ENCODE measurements at regions not wholly inside any gene's neighbourhood (a gene's known extent, or its start where the extent isn't known, plus 50 kb on each side); places are given as distances from the start of the nearest gene placed in this dataset.

GRCh38 chr2:38448692-38449410, 71.8 kb upstream of the ATL2 start:
- Mint-ChIP-seq H3K36me3 (ENCODE audit: low read depth) (no peaks in the 10 kb centered on the region), H3K9me3 (no peaks in the 10 kb centered on the region), H3K4me1 (peaks cover 5% of the 10 kb centered on the region), H3K27me3 (peaks cover 3% of the 10 kb centered on the region), H3K4me3 (no peak overlapping the region), H3K27ac (no peak overlapping the region)
- ATAC-seq (replicated peaks), result no peak

GRCh38 chr2:38446906-38447561, 70.0 kb upstream of the ATL2 start:
- no peak for ATAC-seq (replicated peaks)
- H3K4me1 Mint-ChIP-seq, result peaks cover 5% of the 10 kb centered on the region
- peaks cover 8% of the 10 kb centered on the region for H3K27me3 Mint-ChIP-seq
- H3K27ac Mint-ChIP-seq, result no peak overlapping the region
- H3K4me3 Mint-ChIP-seq, result no peak overlapping the region
- H3K9me3 Mint-ChIP-seq, result no peaks in the 10 kb centered on the region
- H3K36me3 Mint-ChIP-seq (ENCODE audit: low read depth), result no peaks in the 10 kb centered on the region

- Mint-ChIP-seq H3K4me1 (peaks cover 5% of the 10 kb centered on the region), H3K36me3 (ENCODE audit: low read depth) (no peaks in the 10 kb centered on the region), H3K9me3 (no peaks in the 10 kb centered on the region), H3K4me3 (no peak overlapping the region), H3K27me3 (peaks cover 13% of the 10 kb centered on the region), H3K27ac (no peak overlapping the region)
- ATAC-seq (replicated peaks), result no peak
These were observed 69.3 kb upstream of the ATL2 start for GRCh38 chr2:38446418-38446817.

GRCh38 chr2:38444247-38444646, 67.2 kb upstream of the ATL2 start:
- peaks cover 5% of the 10 kb centered on the region for H3K4me1 Mint-ChIP-seq
- H3K9me3 Mint-ChIP-seq, result no peaks in the 10 kb centered on the region
- no peak overlapping the region for H3K4me3 Mint-ChIP-seq
- ATAC-seq (replicated peaks), result no peak
- H3K36me3 Mint-ChIP-seq (ENCODE audit: low read depth), result no peaks in the 10 kb centered on the region
- H3K27me3 Mint-ChIP-seq, result peaks cover 22% of the 10 kb centered on the region
- H3K27ac Mint-ChIP-seq, result no peak overlapping the region

- no peaks in the 10 kb centered on the region for H3K9me3 Mint-ChIP-seq
- H3K4me1 Mint-ChIP-seq, result peaks cover 11% of the 10 kb centered on the region
- H3K36me3 Mint-ChIP-seq (ENCODE audit: low read depth), result no peaks in the 10 kb centered on the region
- no peak overlapping the region for H3K4me3 Mint-ChIP-seq
- no peak for ATAC-seq (replicated peaks)
- peaks cover 24% of the 10 kb centered on the region for H3K27me3 Mint-ChIP-seq
- H3K27ac Mint-ChIP-seq, result no peak overlapping the region
These were observed 65.8 kb upstream of the ATL2 start for GRCh38 chr2:38442643-38443541.

- Mint-ChIP-seq H3K9me3 (no peaks in the 10 kb centered on the region), H3K27ac (no peak overlapping the region), H3K4me1 (peaks cover 11% of the 10 kb centered on the region), H3K4me3 (no peak overlapping the region), H3K36me3 (ENCODE audit: low read depth) (no peaks in the 10 kb centered on the region), H3K27me3 (peaks cover 24% of the 10 kb centered on the region)
- ATAC-seq (replicated peaks), result no peak
These were observed 64.3 kb upstream of the ATL2 start for GRCh38 chr2:38441346-38441745.

- no peaks in the 10 kb centered on the region for H3K9me3 Mint-ChIP-seq
- H3K27ac Mint-ChIP-seq, result no peak overlapping the region
- peaks cover 11% of the 10 kb centered on the region for H3K4me1 Mint-ChIP-seq
- ATAC-seq (replicated peaks), result no peak
- no peak overlapping the region for H3K4me3 Mint-ChIP-seq
- peaks cover 21% of the 10 kb centered on the region for H3K27me3 Mint-ChIP-seq
- no peaks in the 10 kb centered on the region for H3K36me3 Mint-ChIP-seq (ENCODE audit: low read depth)
These were observed 63.6 kb upstream of the ATL2 start for GRCh38 chr2:38440655-38441054.

- peaks cover 21% of the 10 kb centered on the region for H3K27me3 Mint-ChIP-seq
- no peak overlapping the region for H3K4me3 Mint-ChIP-seq
- H3K9me3 Mint-ChIP-seq, result no peaks in the 10 kb centered on the region
- ATAC-seq (replicated peaks), result no peak
- no peaks in the 10 kb centered on the region for H3K36me3 Mint-ChIP-seq (ENCODE audit: low read depth)
- peaks cover 11% of the 10 kb centered on the region for H3K4me1 Mint-ChIP-seq
- H3K27ac Mint-ChIP-seq, result no peak overlapping the region
These were observed 62.8 kb upstream of the ATL2 start for GRCh38 chr2:38439863-38440262.

- peak; percentile 49 for ATAC-seq (replicated peaks)
- no peak overlapping the region for H3K4me3 Mint-ChIP-seq
- peaks cover 21% of the 10 kb centered on the region for H3K27me3 Mint-ChIP-seq
- H3K27ac Mint-ChIP-seq, result no peak overlapping the region
- no peaks in the 10 kb centered on the region for H3K36me3 Mint-ChIP-seq (ENCODE audit: low read depth)
- no peaks in the 10 kb centered on the region for H3K9me3 Mint-ChIP-seq
- peaks cover 6% of the 10 kb centered on the region for H3K4me1 Mint-ChIP-seq
These were observed 62.0 kb upstream of the ATL2 start for GRCh38 chr2:38438883-38439612.

- Mint-ChIP-seq H3K4me3 (no peak overlapping the region), H3K4me1 (peaks cover 6% of the 10 kb centered on the region), H3K9me3 (no peaks in the 10 kb centered on the region), H3K27ac (no peak overlapping the region), H3K36me3 (ENCODE audit: low read depth) (no peaks in the 10 kb centered on the region), H3K27me3 (peaks cover 21% of the 10 kb centered on the region)
- ATAC-seq (replicated peaks), result no peak
These were observed 61.2 kb upstream of the ATL2 start for GRCh38 chr2:38438133-38438882.

GRCh38 chr2:38436227-38436664, 59.2 kb upstream of the ATL2 start:
- H3K36me3 Mint-ChIP-seq (ENCODE audit: low read depth), result no peaks in the 10 kb centered on the region
- H3K4me3 Mint-ChIP-seq, result no peak overlapping the region
- ATAC-seq (replicated peaks), result no peak
- H3K9me3 Mint-ChIP-seq, result no peaks in the 10 kb centered on the region
- peaks cover 6% of the 10 kb centered on the region for H3K4me1 Mint-ChIP-seq
- H3K27ac Mint-ChIP-seq, result no peak overlapping the region
- peaks cover 9% of the 10 kb centered on the region for H3K27me3 Mint-ChIP-seq

GRCh38 chr2:38435775-38436174, 58.7 kb upstream of the ATL2 start:
- H3K9me3 Mint-ChIP-seq, result no peaks in the 10 kb centered on the region
- no peak overlapping the region for H3K4me3 Mint-ChIP-seq
- peaks cover 6% of the 10 kb centered on the region for H3K4me1 Mint-ChIP-seq
- no peak overlapping the region for H3K27ac Mint-ChIP-seq
- no peak for ATAC-seq (replicated peaks)
- H3K36me3 Mint-ChIP-seq (ENCODE audit: low read depth), result no peaks in the 10 kb centered on the region
- H3K27me3 Mint-ChIP-seq, result peaks cover 4% of the 10 kb centered on the region

- no peak overlapping the region for H3K27ac Mint-ChIP-seq
- H3K27me3 Mint-ChIP-seq, result peaks cover 3% of the 10 kb centered on the region
- peaks cover 6% of the 10 kb centered on the region for H3K4me1 Mint-ChIP-seq
- H3K4me3 Mint-ChIP-seq, result no peak overlapping the region
- ATAC-seq (replicated peaks), result no peak
- no peaks in the 10 kb centered on the region for H3K36me3 Mint-ChIP-seq (ENCODE audit: low read depth)
- H3K9me3 Mint-ChIP-seq, result no peaks in the 10 kb centered on the region
These were observed 57.5 kb upstream of the ATL2 start for GRCh38 chr2:38434595-38434994.

- ATAC-seq (replicated peaks), result no peak
- no peak overlapping the region for H3K27ac Mint-ChIP-seq
- peaks cover 4% of the 10 kb centered on the region for H3K27me3 Mint-ChIP-seq
- H3K9me3 Mint-ChIP-seq, result no peaks in the 10 kb centered on the region
- H3K4me3 Mint-ChIP-seq, result no peak overlapping the region
- H3K4me1 Mint-ChIP-seq, result no peaks in the 10 kb centered on the region
- H3K36me3 Mint-ChIP-seq (ENCODE audit: low read depth), result no peaks in the 10 kb centered on the region
These were observed 56.5 kb upstream of the ATL2 start for GRCh38 chr2:38433607-38433975.

All from activated T-helper 17 cell treated with anti-CD3 and anti-CD28 coated beads, Interleukin-2, amount 50 U/mL, for 72 hours (primary cell).